Endothelial cell of umbilical vein (primary cell): ENCODE measurements at regions not wholly inside any gene's neighbourhood (a gene's known extent, or its start where the extent isn't known, plus 50 kb on each side); places are given as distances from the start of the nearest gene placed in this dataset.

ENCODE experiments used
- CTCF ChIP-seq, 2 donors: IDR thresholded peaks; 1 replicate in 1 of 2; 2 replicates in 1 of 2; pipeline ENCODE4 v1.5.1; 2011; ENCODE audit warnings: low read length in 2 of 2, mild to moderate bottlenecking in 2 of 2, moderate library complexity in 2 of 2, control low read depth in 1 of 2, inconsistent platforms in 1 of 2, low read depth in 1 of 2; ENCODE audit not compliant: insufficient read depth in 1 of 2; ENCODE audit errors: extremely low read depth in 1 of 2
- MYC ChIP-seq: IDR thresholded peaks from one replicate; pipeline ENCODE4 v1.6.1; 2011; ENCODE audit warnings: mild to moderate bottlenecking, low read depth, low read length
- POLR2A ChIP-seq: IDR thresholded peaks from 2 replicates; pipeline ENCODE4 v1.6.1; 2012; ENCODE audit warnings: low read depth, mild to moderate bottlenecking, control low read depth, low read length

GRCh38 chr6:30272032-30272431 is 54.7 kb upstream of the TRIM39 start:
- TF ChIP-seq CTCF (IDR thresholded peaks at IDR 0.05; ENCODE audit: extremely low read depth in 1 of 2, insufficient read depth in 1 of 2, low read depth in 1 of 2, low read length in 2 of 2) (no peak), POLR2A (no peak), MYC (no peak)
